ENCODE measurements at regions not wholly inside any gene's neighbourhood (a gene's known extent, or its start where the extent isn't known, plus 50 kb on each side); places are given as distances from the start of the nearest gene placed in this dataset.

- TF ChIP-seq CTCF (IDR thresholded peaks at IDR 0.05; ENCODE audit: low read depth, low read length): no peak
- no peaks in the 10 kb centered on the region for H3K9me3 ChIP-seq (ENCODE audit: severe bottlenecking)
- DNase-seq: no peak
- H3K27ac ChIP-seq: no peak overlapping the region
- H3K36me3 ChIP-seq: no peaks in the 10 kb centered on the region
- H3K4me3 ChIP-seq (ENCODE audit: low read depth, low read length): no peak overlapping the region
- no peaks in the 10 kb centered on the region for H3K27me3 ChIP-seq (ENCODE audit: insufficient read depth, low read depth, severe bottlenecking)
Observed at GRCh38 chr10:65335311-65335710, 1590.5 kb upstream of the LRRTM3 start.

GRCh38 chr10:65340340-65340739 lies 1585.5 kb upstream of the LRRTM3 start:
- DNase-seq: no peak
- Histone ChIP-seq H3K9me3 (ENCODE audit: severe bottlenecking) (no peaks in the 10 kb centered on the region), H3K27ac (no peak overlapping the region), H3K27me3 (ENCODE audit: insufficient read depth, low read depth, severe bottlenecking) (no peaks in the 10 kb centered on the region), H3K4me3 (ENCODE audit: low read depth, low read length) (no peak overlapping the region), H3K36me3 (no peaks in the 10 kb centered on the region)
- no peak for TF ChIP-seq CTCF (IDR thresholded peaks at IDR 0.05; ENCODE audit: low read depth, low read length)

- Histone ChIP-seq H3K27me3 (ENCODE audit: insufficient read depth, low read depth, severe bottlenecking) (no peaks in the 10 kb centered on the region), H3K4me3 (ENCODE audit: low read depth, low read length) (no peak overlapping the region), H3K36me3 (no peaks in the 10 kb centered on the region), H3K27ac (no peak overlapping the region), H3K9me3 (ENCODE audit: severe bottlenecking) (no peaks in the 10 kb centered on the region)
- DNase-seq: no peak
- TF ChIP-seq CTCF (IDR thresholded peaks at IDR 0.05; ENCODE audit: low read depth, low read length): no peak
Observed at GRCh38 chr10:65341323-65341925, 1584.4 kb upstream of the LRRTM3 start.

GRCh38 chr10:65342245-65342644 lies 1583.6 kb upstream of the LRRTM3 start:
- DNase-seq: no peak

GRCh38 chr10:65346466-65346865 lies 1579.4 kb upstream of the LRRTM3 start:
- no peak for DNase-seq
- Histone ChIP-seq H3K36me3 (no peaks in the 10 kb centered on the region), H3K27me3 (ENCODE audit: insufficient read depth, low read depth, severe bottlenecking) (no peaks in the 10 kb centered on the region), H3K4me3 (ENCODE audit: low read depth, low read length) (no peak overlapping the region), H3K9me3 (ENCODE audit: severe bottlenecking) (no peaks in the 10 kb centered on the region), H3K27ac (no peak overlapping the region)
- TF ChIP-seq CTCF (IDR thresholded peaks at IDR 0.05; ENCODE audit: low read depth, low read length): no peak

More at GRCh38 chr10:65342245-65342644, 1583.6 kb upstream of the LRRTM3 start:
- H3K27me3 ChIP-seq (ENCODE audit: insufficient read depth, low read depth, severe bottlenecking): no peaks in the 10 kb centered on the region
- TF ChIP-seq CTCF (IDR thresholded peaks at IDR 0.05; ENCODE audit: low read depth, low read length): no peak
- no peaks in the 10 kb centered on the region for H3K9me3 ChIP-seq (ENCODE audit: severe bottlenecking)
- H3K36me3 ChIP-seq: no peaks in the 10 kb centered on the region
- no peak overlapping the region for H3K4me3 ChIP-seq (ENCODE audit: low read depth, low read length)
- no peak overlapping the region for H3K27ac ChIP-seq

GRCh38 chr10:65348637-65349036 lies 1577.2 kb upstream of the LRRTM3 start:
- no peak for TF ChIP-seq CTCF (IDR thresholded peaks at IDR 0.05; ENCODE audit: low read depth, low read length)
- DNase-seq: no peak
- H3K27ac ChIP-seq: no peak overlapping the region

More at GRCh38 chr10:65348637-65349036, 1577.2 kb upstream of the LRRTM3 start:
- Histone ChIP-seq H3K4me3 (ENCODE audit: low read depth, low read length) (no peak overlapping the region), H3K27me3 (ENCODE audit: insufficient read depth, low read depth, severe bottlenecking) (no peaks in the 10 kb centered on the region), H3K36me3 (no peaks in the 10 kb centered on the region), H3K9me3 (ENCODE audit: severe bottlenecking) (no peaks in the 10 kb centered on the region)
